Inflammatory macrophage treated with lipopolysaccharide for 4 hours (primary cell): ENCODE measurements at regions not wholly inside any gene's neighbourhood (a gene's known extent, or its start where the extent isn't known, plus 50 kb on each side); places are given as distances from the start of the nearest gene placed in this dataset.
"Not testable (repeated sequence)": the region's sequence is repeated elsewhere in the genome, so short reads cannot be mapped to it uniquely, and the experiment has no call there.

Experiments
- DNase-seq: peaks from one replicate; pipeline ENCODE4 v3.0.0-alpha.2; 2020

DNA sequence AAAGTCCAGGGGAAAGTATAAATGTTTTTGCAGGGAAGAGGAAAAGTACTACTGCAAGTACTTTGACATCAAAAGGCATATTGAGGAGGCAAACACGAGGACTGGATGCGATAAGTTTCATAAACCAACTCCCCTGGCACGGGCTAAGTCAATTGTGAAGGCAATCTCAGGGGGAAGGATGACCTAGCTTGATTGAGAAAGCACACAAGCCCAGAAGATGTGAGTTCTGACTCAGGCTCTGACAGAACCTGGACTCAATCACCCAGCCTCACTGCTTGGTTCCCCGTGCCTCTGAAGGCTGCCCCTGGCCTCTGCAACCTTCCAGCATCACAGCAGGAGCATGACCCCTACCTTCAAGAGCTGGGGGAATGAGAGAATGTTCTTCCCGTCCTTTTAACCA is 93.2 kb upstream of the ZNF438 start:
- peak; percentile 19 for DNase-seq

GRCh38 chr10:31125789-31126188 is 94.1 kb upstream of the ZNF438 start:
- no peak for DNase-seq

GRCh38 chr10:31126593-31126992 is 94.9 kb upstream of the ZNF438 start:
- DNase-seq, result no peak

GRCh38 chr10:31128536-31128935 is 96.9 kb upstream of the ZNF438 start:
- DNase-seq, result peak; percentile 64

- DNase-seq, result no peak
Measured at GRCh38 chr10:31129271-31129670, 97.6 kb upstream of the ZNF438 start.

GRCh38 chr10:31129880-31130405 is 98.3 kb upstream of the ZNF438 start:
- no peak for DNase-seq

- no peak for DNase-seq
Measured at GRCh38 chr10:31130406-31130805, 98.7 kb upstream of the ZNF438 start.

DNA sequence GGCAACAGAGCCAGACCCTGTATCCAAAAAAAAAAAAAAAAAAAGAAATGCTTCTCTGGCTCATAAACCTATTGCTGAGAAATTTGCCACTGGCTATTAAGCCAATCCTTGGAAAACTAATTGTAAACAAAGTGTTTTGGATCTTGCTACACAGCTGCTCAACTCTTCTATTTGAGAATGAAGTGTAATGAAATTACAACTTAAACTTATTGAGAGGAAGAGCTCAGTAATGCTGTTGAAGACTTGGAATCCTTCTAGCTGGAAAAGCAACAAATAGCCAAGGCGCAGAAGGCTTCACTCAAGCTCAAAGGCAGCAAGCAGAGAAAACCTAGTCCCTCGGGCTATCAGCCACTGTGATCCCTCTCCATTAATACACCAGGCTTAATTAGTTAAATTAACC is 99.6 kb upstream of the ZNF438 start:
- DNase-seq, result no peak

GRCh38 chr10:31132681-31133244 is 101.1 kb upstream of the ZNF438 start:
- DNase-seq, result no peak

DNA sequence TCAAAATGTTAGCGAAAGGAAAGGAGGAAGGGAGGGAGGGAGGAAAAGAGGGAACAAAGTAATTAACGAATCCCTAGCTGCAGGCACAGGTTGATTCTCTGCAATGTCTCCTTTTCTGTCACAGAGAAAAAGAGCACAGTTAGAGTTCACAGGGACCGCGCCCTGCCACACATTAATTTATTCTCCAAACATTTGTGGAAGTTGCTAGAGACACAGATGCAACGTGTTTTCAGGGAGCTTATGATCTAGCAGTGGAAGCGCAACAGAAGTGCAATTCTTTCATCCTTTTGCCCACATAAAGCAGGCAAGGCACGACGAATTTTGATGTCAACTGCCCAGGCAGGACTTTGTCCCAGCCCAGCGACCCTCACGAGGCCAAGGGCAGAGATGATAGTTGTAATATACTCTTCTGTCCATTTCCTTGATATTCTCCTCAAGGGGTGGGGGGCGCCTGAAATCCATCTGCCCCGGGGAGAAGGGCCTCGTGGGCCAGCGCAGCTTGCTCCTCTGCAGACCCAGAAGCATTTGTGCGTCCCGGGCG is 101.7 kb upstream of the ZNF438 start:
- no peak for DNase-seq

DNA sequence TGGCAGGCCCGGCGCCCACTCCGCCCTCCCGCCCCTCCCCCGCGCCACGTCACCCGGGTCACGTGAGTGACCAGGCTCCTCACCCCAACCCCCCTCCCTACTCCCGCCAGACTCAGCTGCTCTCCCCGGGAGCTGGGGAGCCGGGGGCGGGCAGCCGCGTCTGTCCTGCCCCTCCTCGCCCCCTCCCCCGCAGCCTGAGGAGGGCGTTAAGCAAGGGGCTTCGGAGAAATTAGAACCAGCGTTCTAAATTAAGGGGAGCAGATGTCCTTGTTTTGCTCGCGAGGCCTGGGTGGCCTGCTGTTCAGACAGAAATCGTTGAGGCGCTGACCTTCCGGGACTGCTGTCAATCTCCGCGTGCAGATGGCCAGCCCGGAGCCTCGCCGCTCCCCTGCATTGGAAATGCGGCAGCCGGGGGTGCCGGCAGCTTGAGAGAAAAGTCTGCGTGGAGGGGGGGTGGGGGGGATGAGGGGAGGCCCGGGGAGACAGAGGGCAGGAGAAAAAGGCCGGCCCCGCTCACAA is 102.2 kb upstream of the ZNF438 start:
- peak; percentile 29 for DNase-seq

DNA sequence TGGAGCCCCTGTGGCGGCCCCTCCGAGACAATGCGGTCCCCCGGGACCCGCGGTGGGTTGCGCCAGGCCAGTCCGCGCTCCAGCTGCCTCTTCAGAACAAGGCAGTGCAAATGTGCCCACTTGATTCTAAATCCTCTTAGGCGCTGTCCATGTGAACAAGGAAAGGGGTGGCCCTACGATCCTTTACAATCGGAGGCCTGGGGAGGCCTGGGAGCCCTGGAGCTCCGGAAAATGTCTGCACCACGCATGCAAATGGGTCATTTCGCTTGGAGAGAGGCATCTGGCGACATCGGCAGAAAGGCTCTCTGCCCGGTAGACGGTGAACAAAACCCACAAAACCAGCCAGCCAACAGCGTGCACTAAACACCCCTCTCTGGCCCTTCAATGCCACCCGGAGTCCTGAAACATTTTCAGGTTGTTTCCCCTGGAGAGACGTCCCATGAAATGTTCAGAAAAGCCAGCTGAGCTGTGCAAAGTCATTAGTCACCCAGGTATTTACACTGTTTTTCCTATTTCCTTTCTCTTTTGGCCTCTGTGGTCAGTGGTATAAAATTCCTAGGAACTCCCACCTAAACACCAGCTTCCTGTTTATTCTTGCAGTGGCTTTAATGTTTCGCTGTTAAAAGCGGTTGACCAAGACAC is 102.8 kb upstream of the ZNF438 start:
- DNase-seq, result peak; percentile 11

DNA sequence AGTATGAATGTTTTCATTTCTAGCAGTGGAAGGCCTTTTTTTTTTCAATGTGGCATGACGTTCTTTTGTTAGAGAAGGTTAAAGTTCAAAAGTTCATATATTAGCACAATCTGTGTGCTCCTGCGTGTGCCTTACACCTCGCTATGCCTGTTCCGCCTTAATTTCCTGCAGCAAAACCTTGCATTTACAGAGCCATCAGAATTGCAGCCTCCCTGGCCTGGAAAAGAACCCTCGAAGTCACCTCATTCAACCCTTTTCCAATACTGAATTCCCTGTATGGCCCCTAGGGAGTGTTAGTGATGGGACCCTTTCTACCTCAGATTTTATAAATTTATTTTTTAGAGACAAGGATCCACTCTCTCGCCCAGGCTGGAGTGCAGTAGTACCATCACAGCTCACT is 103.5 kb upstream of the ZNF438 start:
- DNase-seq, result no peak

GRCh38 chr10:31135791-31136190 is 104.1 kb upstream of the ZNF438 start:
- DNase-seq, result not testable (repeated sequence)

DNA sequence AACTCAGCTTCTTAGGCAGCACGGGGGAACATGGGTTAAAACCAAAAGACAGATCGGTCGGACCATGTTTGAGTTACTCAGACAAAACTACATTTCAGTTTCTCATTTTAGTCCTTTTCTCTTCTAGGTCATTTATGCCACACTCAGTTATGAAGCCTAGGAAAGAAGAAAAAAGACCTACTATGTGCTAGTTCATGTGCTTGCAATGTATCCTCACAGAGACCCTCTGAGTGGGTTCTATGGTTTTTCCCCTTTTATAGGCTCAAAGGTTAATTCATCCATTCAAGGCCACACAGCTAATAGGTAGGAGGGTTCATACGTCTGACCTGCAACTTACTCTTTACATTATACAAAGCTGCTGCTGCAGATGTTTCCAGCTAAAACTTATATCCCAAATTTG is 104.7 kb upstream of the ZNF438 start:
- no peak for DNase-seq

- no peak for DNase-seq
Measured at GRCh38 chr10:31136930-31137885, 105.5 kb upstream of the ZNF438 start.

- no peak for DNase-seq
Measured at GRCh38 chr10:31138026-31138553, 106.4 kb upstream of the ZNF438 start.

GRCh38 chr10:31139497-31139896 is 107.8 kb upstream of the ZNF438 start:
- DNase-seq, result no peak

DNA sequence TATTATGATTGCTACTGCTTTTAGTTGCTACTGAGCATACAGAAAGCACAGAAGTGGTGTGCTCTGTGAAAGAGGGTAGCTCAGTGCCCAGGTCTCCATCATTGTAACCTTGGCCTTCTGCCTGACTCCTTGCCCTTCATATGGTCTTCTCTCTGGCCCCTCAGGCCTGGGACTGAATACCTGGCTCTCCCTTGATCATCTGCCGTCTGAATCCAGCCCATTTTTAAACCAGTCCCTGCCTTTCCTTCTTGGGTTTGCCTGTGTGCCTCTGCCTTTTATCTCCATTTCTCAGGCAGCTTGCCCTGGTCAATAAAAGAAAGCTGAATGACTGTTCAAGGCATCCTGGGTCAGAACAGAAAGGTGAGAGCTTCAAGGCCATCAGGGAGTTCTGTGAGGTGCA is 109.1 kb upstream of the ZNF438 start:
- DNase-seq, result no peak

- no peak for DNase-seq
Measured at GRCh38 chr10:31142026-31142425, 110.4 kb upstream of the ZNF438 start.

DNA sequence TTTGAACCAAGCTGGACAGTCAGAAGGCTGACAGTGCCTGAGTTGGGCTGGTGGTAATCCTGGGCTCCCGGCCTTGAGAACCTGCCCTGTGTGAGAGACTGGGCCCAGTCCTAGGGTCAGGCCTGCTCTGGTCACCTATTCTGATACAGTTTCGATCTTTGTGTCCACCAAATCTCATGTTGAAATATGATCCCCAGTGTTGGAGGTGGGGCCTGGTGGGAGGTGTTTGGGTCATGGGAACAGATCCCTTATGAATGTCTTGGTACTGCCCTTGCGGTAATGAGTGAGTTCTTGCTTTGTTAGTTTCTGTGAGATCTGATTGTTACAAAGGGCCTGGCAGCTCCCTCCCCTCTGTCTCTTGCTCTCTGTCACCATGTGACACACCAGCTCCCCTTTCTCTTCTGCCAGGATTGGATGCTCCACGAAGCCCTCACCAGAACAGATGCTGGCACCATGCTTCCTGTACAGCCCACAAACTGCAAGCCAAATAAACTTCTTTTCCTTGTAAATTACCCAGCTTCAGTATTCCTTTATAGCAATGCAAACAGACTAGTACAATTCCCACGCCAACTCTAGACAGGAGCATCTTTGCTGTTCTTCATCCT is 111.8 kb upstream of the ZNF438 start:
- no peak for DNase-seq

DNA sequence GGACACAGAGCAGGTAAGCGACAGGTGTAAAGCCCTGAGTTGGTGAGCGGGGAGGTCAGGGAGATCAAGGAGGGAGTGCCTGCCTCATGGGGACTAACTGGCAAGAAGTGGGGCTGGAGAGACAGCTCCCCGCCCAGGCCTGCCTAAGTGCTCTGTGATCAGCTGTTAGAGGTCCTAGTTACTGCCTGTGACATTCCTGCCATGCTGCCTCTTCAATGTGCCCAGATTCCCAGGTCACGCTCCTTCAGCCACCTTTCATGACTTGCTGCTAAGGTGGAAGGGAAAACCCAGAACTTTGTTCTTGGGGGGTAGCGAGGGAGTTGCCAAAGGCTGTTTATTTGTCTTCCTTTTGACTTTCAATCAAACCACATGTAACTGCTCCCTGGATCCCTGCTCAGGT is 114.3 kb upstream of the ZNF438 start:
- DNase-seq, result no peak
